ENCODE measurements at regions not wholly inside any gene's neighbourhood (a gene's known extent, or its start where the extent isn't known, plus 50 kb on each side); places are given as distances from the start of the nearest gene placed in this dataset.

GRCh38 chr2:23157812-23158211 lies 227.2 kb upstream of the KLHL29 start:
- TF ChIP-seq IRF2 (CRISPR knock-in tag; IDR thresholded peaks at IDR 0.05; ENCODE audit: borderline replicate concordance, low read depth), result no peak
- no peak for TF ChIP-seq ZNF512 (CRISPR knock-in tag; IDR thresholded peaks at IDR 0.05; ENCODE audit: borderline replicate concordance)
- TF ChIP-seq CTCF (IDR thresholded peaks at IDR 0.05), result no peak
- no peak for TF ChIP-seq HMGXB4 (CRISPR knock-in tag; IDR thresholded peaks at IDR 0.05)
- no peak for TF ChIP-seq ZNF121 (CRISPR knock-in tag; IDR thresholded peaks at IDR 0.05)
- TF ChIP-seq, protein P1, sequence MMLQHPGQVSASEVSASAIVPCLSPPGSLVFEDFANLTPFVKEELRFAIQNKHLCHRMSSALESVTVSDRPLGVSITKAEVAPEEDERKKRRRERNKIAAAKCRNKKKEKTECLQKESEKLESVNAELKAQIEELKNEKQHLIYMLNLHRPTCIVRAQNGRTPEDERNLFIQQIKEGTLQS (CRISPR knock-in tag; conservative IDR thresholded peaks at IDR 0.05), result no peak
- no peak for TF ChIP-seq FOXP4 (CRISPR knock-in tag; IDR thresholded peaks at IDR 0.05)
- TF ChIP-seq CBFB (CRISPR knock-in tag; IDR thresholded peaks at IDR 0.05; ENCODE audit: low read depth), result no peak
- TF ChIP-seq ZNF263 (CRISPR knock-in tag; IDR thresholded peaks at IDR 0.05; ENCODE audit: low read depth), result no peak

Measured in WTC11 (cell line).